Stimulated activated CD4-positive, alpha-beta T cell treated with anti-CD3 and anti-CD28 coated beads, Interleukin-2, amount 100 ng/mL, for 24 hours (primary cell): ENCODE measurements at regions not wholly inside any gene's neighbourhood (a gene's known extent, or its start where the extent isn't known, plus 50 kb on each side); places are given as distances from the start of the nearest gene placed in this dataset.
"Not testable (repeated sequence)": the region's sequence is repeated elsewhere in the genome, so short reads cannot be mapped to it uniquely, and the experiment has no call there.

Source experiments
- DNase-seq, 2 donors: peaks; one replicate each; pipeline ENCODE4 v3.0.0-alpha.2; 2020

GRCh38 chr4:79850626-79851025 is 222.4 kb downstream of the ANTXR2 start:
- no peak for DNase-seq

- DNase-seq = no peak
Observed at GRCh38 chr4:79848329-79848728, 224.7 kb downstream of the ANTXR2 start.

DNA sequence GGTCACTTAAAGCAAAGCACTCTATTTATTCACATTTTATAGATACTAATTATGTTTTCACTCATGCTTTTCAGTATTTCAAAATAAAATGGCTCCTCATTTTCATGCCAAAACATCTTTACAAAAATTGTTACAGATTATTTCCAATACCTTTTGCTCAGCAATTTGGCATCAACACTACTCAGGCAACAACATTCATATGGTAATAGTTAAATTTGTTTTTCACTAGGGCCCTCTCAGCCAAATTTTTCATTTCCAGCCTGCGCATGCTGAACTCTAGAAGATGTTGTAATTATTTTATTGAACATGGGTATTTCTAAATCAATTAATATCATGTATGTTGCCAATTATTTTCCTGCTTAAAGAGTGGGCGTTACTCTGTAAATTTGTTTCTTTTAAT is 225.6 kb downstream of the ANTXR2 start:
- DNase-seq = no peak

- no peak for DNase-seq
Observed at GRCh38 chr4:79842162-79842561, 230.9 kb downstream of the ANTXR2 start.

- DNase-seq = no peak
Observed at GRCh38 chr4:79833857-79834256, 239.2 kb downstream of the ANTXR2 start.

DNA sequence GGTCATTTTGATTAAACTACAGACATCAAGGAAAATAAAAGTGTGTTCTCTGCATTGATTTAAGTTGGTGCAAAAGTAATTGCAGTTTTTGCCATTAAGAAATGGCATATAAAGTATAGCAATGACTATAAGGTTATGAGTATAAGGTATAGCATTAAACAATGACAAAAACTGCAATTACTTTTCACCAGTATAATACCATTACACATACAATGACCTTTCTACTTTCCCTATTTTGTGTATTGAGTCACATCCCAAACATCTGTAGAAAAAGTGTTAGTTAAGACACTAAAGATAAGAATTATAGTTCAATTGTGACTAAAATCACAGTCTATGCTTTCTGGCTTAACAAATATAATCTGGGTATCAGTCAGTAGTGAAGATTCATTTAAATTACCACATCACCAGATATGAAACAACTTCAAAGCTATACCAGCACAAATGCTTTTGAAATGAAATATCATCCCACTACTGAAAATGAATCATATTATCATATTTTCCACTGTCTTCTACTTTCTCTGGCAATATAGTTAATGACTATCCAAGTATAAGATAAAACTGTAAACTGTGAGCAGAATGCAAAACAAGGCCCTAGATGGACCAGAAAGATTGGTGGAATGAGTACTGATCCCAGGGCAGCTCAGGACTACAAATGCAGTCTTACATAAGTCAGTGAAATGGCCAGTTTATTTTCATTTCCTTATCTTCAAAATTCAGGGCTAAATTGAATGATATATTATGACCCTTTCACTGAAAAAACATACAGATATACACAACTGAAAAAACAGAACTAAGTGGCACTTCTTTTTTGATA is 241.1 kb downstream of the ANTXR2 start:
- DNase-seq = no peak

GRCh38 chr4:79831119-79831528 is 241.9 kb downstream of the ANTXR2 start:
- no peak for DNase-seq

DNA sequence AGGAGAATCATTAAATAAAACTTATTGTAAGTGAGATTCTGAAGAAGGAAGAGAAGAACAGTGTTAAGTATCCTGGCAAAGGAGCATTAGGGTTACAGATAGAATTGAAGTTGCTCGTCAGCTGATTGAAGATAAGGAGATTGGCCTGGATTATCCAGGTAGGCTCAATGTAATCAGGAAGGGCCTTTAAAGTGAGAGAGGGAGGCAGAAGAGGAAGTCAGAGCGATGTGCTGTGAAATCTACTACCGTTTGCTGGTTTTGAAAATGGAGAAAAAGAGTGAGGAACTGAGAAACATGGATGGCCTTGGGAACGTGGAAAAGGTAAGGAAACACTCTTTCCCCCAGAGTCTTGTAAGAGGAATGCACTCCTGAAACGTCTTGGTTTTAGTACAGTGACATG is 245.7 kb downstream of the ANTXR2 start:
- no peak for DNase-seq

- DNase-seq = no peak
Observed at GRCh38 chr4:79823148-79823763, 249.8 kb downstream of the ANTXR2 start.

- DNase-seq = no peak
Observed at GRCh38 chr4:79820427-79820826, 252.6 kb downstream of the ANTXR2 start.

DNA sequence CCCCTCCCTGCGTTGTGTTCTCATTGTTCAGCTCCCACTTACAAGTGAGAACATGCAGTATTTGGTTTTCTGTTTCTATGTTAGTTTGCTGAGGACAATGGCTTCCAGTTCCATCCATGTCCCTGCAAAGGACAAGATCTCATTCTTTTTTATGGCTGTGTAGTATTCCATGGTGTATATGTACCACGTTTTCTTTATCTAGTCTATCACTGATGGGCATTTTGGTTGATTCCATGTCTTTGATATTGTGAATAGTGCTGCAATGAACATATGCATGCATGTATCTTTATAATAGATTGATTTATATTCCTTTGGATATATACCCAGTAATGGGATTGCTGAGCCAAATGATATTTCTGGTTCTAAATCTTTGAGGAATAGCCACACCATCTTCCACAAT is 265.1 kb downstream of the ANTXR2 start:
- not testable (repeated sequence) for DNase-seq

DNA sequence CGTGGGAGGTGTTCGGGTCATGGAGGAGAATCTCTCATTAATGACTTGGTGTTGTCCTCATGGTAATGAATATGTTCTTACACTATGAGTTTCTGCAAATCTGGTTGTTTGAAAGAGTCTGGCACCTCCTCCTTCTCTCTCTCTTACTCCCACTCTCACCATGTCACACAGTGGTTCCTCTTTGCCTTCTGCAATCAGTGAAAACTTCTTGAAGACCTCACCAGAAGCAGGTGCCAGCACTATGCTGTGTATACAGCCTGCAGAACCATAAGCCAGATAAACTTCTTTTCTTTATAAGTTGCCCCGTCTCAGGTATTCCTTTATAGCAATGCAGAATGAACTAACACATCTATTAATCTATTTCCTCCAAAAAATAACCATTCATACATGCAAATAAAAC is 275.0 kb downstream of the ANTXR2 start:
- no peak for DNase-seq

- DNase-seq = no peak
Observed at GRCh38 chr4:79796948-79797347, 276.1 kb downstream of the ANTXR2 start.

GRCh38 chr4:79788884-79789283 is 284.1 kb downstream of the ANTXR2 start:
- DNase-seq = no peak

DNA sequence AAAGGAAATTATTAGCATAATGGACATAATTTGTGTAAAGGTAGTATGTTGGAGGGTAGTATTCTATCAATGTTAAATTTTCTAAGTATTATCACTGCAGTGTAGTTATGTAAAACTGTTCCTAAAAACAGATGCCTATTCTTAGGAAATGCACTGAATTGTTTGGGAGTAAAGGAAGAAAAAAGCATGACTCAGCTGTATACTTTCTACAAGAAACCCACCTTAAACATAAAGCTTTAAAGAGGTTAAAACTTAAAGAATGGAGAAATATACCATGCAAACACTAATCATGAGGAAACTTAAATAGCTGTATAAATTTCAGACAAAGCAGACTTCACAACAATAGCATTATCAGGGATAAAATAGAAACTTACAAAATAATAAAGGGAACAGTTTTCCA is 292.9 kb downstream of the ANTXR2 start:
- no peak for DNase-seq

DNA sequence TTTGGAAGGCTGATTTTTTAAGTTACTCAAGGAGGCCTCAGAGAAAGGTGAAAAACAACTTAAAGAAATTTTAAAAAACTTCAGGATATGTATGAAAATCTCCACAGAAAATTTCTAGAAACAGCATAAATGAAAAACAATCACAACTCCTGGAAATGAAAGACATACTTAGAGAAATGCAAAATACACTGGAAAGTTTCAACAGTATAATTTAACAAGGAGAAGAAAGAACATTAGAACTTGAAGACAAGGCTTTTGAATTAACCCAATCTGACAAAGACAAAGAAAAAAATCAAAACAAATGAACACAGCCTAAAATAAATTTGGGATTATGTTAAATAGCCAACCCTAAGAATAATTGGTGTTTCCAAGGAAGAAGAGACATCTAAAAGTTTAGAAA is 300.5 kb downstream of the ANTXR2 start:
- no peak for DNase-seq

- no peak for DNase-seq
Observed at GRCh38 chr4:79764120-79764519, 308.9 kb downstream of the ANTXR2 start.

DNA sequence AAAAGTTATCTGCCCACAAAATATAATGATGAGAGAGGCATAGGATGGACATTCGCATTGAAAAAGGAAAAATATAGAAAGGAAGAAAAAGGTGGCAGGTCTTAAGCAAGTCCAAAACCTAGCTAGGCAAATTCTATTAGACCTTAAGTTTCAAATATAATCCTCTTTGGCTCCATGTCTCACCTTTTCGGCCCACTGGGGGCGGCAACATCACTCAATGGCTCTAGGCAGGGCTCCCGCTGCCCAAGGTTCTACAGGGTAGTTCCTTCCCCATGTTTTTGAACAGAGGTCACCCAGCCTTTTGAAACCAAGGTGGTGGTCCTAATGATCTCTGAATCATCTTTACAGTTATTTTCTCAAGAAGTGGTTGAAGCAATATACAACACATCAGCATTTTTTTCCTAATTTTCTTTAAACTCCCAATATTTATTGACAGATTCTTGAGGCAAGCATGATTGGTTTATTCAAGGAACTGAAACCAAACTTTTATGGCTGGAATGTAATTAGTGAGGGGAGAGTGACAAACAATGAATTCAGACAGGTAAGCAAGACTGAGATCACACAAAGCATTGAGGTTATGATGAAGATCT is 309.4 kb downstream of the ANTXR2 start:
- DNase-seq = no peak

GRCh38 chr4:79759793-79760192 is 313.2 kb downstream of the ANTXR2 start:
- DNase-seq = no peak

- DNase-seq = no peak
Observed at GRCh38 chr4:79757600-79757999, 315.4 kb downstream of the ANTXR2 start.

- DNase-seq = no peak
Observed at GRCh38 chr4:79756140-79756895, 316.7 kb downstream of the ANTXR2 start.

DNA sequence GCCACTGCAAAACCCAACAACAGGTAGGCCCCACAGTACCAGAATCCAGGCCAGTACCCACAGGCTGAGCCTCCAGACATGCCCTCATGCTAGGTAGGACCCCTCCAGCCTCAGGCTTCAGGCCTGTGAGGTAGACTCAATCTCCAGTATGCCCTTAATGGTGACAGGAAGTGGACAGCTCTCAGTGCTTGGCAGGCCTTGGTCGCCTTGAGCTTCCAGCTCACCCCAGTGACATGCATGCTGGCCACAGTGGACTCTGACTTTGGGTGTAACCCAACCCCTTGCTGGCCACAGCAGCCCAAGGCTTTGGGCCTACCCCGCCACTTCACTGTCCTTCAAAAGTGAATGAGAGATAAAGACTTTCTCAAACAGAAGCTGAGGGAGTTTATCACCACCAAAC is 324.2 kb downstream of the ANTXR2 start:
- DNase-seq = no peak

DNA sequence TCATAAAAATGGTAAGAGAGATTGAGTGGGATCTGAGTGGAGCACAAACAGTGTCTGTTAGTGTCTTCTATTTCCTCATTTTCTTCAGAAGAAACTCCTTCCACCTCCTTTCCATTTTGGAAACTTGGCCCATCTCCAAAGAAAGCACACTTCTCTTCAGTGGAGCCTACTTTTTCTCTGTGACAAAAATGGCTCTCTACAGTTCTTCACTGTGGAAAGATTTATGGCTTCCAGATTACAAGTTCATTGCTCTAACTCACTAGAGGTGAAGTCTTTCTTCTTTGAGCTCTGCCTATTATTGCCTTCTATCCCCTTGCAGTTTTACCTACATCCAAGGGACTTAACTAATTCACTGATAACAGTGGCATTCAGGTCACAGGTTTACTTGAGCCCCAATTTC is 325.8 kb downstream of the ANTXR2 start:
- no peak for DNase-seq

- DNase-seq = no peak
Observed at GRCh38 chr4:79743014-79743413, 330.0 kb downstream of the ANTXR2 start.
